ENCODE measurements at regions not wholly inside any gene's neighbourhood (a gene's known extent, or its start where the extent isn't known, plus 50 kb on each side); places are given as distances from the start of the nearest gene placed in this dataset.

GRCh38 chr13:64591971-64592370 lies 2638.2 kb downstream of the PCDH9 start:
- intact Hi-C loops (cut with micrococcal nuclease) = no loop called here
- Histone ChIP-seq H3K4me2 (ENCODE audit: low read length) (no peak overlapping the region), H3K27me3 (ENCODE audit: insufficient read depth, low read length) (no peaks in the 10 kb centered on the region), H3K4me3 (replicated peaks in 1 of 2; ENCODE audit: low read depth in 1 of 2, low read length in 2 of 2) (no peak overlapping the region), H4K20me1 (ENCODE audit: insufficient read depth) (no peaks in the 10 kb centered on the region), H3K36me3 (ENCODE audit: control insufficient read depth in 1 of 2, insufficient read depth in 2 of 2, low read length in 2 of 2) (no peaks in the 10 kb centered on the region), H2AFZ (ENCODE audit: low read depth, low read length, poor library complexity, severe bottlenecking) (no peak overlapping the region), H3K79me2 (ENCODE audit: insufficient read depth, low read length) (no peaks in the 10 kb centered on the region), H3K9me3 (ENCODE audit: control insufficient read depth in 1 of 2, insufficient read depth in 1 of 2, low read depth in 1 of 2, low read length in 2 of 2) (no peaks in the 10 kb centered on the region), H3K9ac (ENCODE audit: low read length) (no peak overlapping the region), H3K4me1 (ENCODE audit: control insufficient read depth in 1 of 2, insufficient read depth in 2 of 2, low read length in 2 of 2) (no peaks in the 10 kb centered on the region), H3K9me2 (ENCODE audit: insufficient read depth) (no peaks in the 10 kb centered on the region), H3K27ac (ENCODE audit: low read depth, low read length) (no peak overlapping the region)
- no peak for DNase-seq (ENCODE audit: low read depth, low spot score)
- no TSS peak for BruUV-seq (replicated peaks)
- POLR2A ChIA-PET = no interaction called here
- CTCF ChIA-PET = no interaction called here
- no peak for ATAC-seq
- RAD21 ChIA-PET (ENCODE audit: low non-redundant PET in 1 of 2, low total read pairs in 2 of 2, uncharacterized antibody in 2 of 2, unreplicated experiment in 2 of 2) = no interaction called here
- TF ChIP-seq FOSL1 (IDR thresholded peaks at IDR 0.05; ENCODE audit: low read depth) (no peak), SIN3A (IDR thresholded peaks at IDR 0.05; ENCODE audit: low read depth) (no peak), POLR2AphosphoS5 (IDR thresholded peaks at IDR 0.05; ENCODE audit: low read depth, low read length) (no peak), EZH2phosphoT487 (IDR thresholded peaks at IDR 0.05; ENCODE audit: borderline replicate concordance) (no peak), ATF3 (IDR thresholded peaks at IDR 0.05) (no peak), CBX3 (IDR thresholded peaks at IDR 0.05; ENCODE audit: low read depth) (no peak), RAD21 (IDR thresholded peaks at IDR 0.05; ENCODE audit: low read depth) (no peak), CEBPB (IDR thresholded peaks at IDR 0.05; ENCODE audit: low read depth) (no peak), SP1 (IDR thresholded peaks at IDR 0.05; ENCODE audit: low read depth) (no peak), TCF7L2 (IDR thresholded peaks at IDR 0.05; ENCODE audit: borderline replicate concordance, extremely low read depth, insufficient read depth, insufficient read length) (no peak), JUND (IDR thresholded peaks at IDR 0.05) (no peak), EZH2 (IDR thresholded peaks at IDR 0.05) (no peak), ZNF274 (IDR thresholded peaks at IDR 0.05; ENCODE audit: low read depth, low read length) (no peak)
- TF ChIP-seq, protein P1, sequence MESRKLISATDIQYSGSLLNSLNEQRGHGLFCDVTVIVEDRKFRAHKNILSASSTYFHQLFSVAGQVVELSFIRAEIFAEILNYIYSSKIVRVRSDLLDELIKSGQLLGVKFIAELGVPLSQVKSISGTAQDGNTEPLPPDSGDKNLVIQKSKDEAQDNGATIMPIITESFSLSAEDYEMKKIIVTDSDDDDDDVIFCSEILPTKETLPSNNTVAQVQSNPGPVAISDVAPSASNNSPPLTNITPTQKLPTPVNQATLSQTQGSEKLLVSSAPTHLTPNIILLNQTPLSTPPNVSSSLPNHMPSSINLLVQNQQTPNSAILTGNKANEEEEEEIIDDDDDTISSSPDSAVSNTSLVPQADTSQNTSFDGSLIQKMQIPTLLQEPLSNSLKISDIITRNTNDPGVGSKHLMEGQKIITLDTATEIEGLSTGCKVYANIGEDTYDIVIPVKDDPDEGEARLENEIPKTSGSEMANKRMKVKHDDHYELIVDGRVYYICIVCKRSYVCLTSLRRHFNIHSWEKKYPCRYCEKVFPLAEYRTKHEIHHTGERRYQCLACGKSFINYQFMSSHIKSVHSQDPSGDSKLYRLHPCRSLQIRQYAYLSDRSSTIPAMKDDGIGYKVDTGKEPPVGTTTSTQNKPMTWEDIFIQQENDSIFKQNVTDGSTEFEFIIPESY (IDR thresholded peaks at IDR 0.05; ENCODE audit: extremely low read depth, insufficient replicate concordance, low read length) = no peak

Data from HCT116 (cell line).